Heart left ventricle (tissue), 13 donors: ENCODE measurements at regions not wholly inside any gene's neighbourhood (a gene's known extent, or its start where the extent isn't known, plus 50 kb on each side); places are given as distances from the start of the nearest gene placed in this dataset.

Experiments
- CTCF ChIP-seq, 12 donors: fragments of 200-600 bp; sonication (generic) in 4 of 12; IDR thresholded peaks; one replicate each; pipeline versions ENCODE4 v1.5.0 to v1.8.0; 2018 to 2022; ENCODE audit warnings: antibody characterized with exemption in 12 of 12, mild to moderate bottlenecking in 5 of 12
- POLR2A ChIP-seq, 2 donors: fragments of 450-650 bp; IDR thresholded peaks; one replicate each; pipeline ENCODE4 v1.6.1; 2017; ENCODE audit warnings: antibody characterized with exemption in 2 of 2, mild to moderate bottlenecking in 2 of 2, moderate library complexity in 2 of 2
- donor health status: ischemic (EF 13 %, LVEDD 7.1; RV severe dilation, severe dysfunction).
- donor health status: DM: no; HTN: yes; CAD: no.
- donor health status: DM: no; HTN: no; CAD: no.
- donor health status: ischemic (EF 25% LVEDD 6.9; RV normal size, moderate dysfunction).
- donor health status: ischemic (EF 25% LVEDD 5.7; RV mildly dilated, moderate dysfunction).
- donor health status: ischemic (EF 35%, LVEDD 5.7; RV mildly dilated, moderate dysfunction).
- donor health status: nonischemic (EF 11% LVEDD 7.7; RV severe dilation, severe dysfunction).
- donor health status: DM: yes; HTN: yes; CAD: no.
- donor health status: PGD.
- donor health status: ischemic (EF 29% LVEDD 5.4; RV normal size, mild dysfunction).
- donor health status: nonischemic (EF 23%, LVEDD 6.1; RV moderate dilation, normal function).

- TF ChIP-seq CTCF (IDR thresholded peaks at IDR 0.05) = no peak
- no peak for TF ChIP-seq POLR2A (IDR thresholded peaks at IDR 0.05)
Observed at GRCh38 chr5:34499001-34499734, 157.0 kb upstream of the RAI14 start.
